HEK293T (cell line): ENCODE measurements at regions not wholly inside any gene's neighbourhood (a gene's known extent, or its start where the extent isn't known, plus 50 kb on each side); places are given as distances from the start of the nearest gene placed in this dataset.
"Not testable (repeated sequence)": the region's sequence is repeated elsewhere in the genome, so short reads cannot be mapped to it uniquely, and the experiment has no call there.

Source experiments
- BHLHE40 ChIP-seq: fragments of 450-650 bp; IDR thresholded peaks from 2 replicates; pipeline ENCODE4 v1.6.1; 2016; ENCODE audit warnings: mild to moderate bottlenecking, moderate library complexity, borderline replicate concordance
- CTBP1 ChIP-seq: fragments of 450-650 bp; IDR thresholded peaks from 2 replicates; pipeline ENCODE4 v1.6.1; 2016; ENCODE audit warnings: borderline replicate concordance
- ELF4 ChIP-seq: fragments of 450-650 bp; IDR thresholded peaks from 2 replicates; pipeline ENCODE4 v1.6.1; 2017; ENCODE audit warnings: antibody characterized with exemption
- FOXA1 ChIP-seq: fragments of 450-650 bp; IDR thresholded peaks from 2 replicates; pipeline ENCODE4 v1.6.1; 2016; ENCODE audit warnings: mild to moderate bottlenecking
- FOXK2 ChIP-seq: fragments of 450-650 bp; IDR thresholded peaks from 2 replicates; pipeline ENCODE4 v1.6.1; 2016; ENCODE audit warnings: mild to moderate bottlenecking
- FOXM1 ChIP-seq: fragments of 450-650 bp; IDR thresholded peaks from 2 replicates; pipeline ENCODE4 v1.6.1; 2017; ENCODE audit warnings: mild to moderate bottlenecking, borderline replicate concordance
- HDGF ChIP-seq: fragments of 450-650 bp; IDR thresholded peaks from 2 replicates; pipeline ENCODE4 v1.6.1; 2017; ENCODE audit warnings: antibody characterized with exemption, borderline replicate concordance
- L3MBTL2 ChIP-seq: fragments of 450-650 bp; conservative IDR thresholded peaks from 2 replicates; pipeline ENCODE4 v1.6.1; 2016; ENCODE audit warnings: mild to moderate bottlenecking
- NFRKB ChIP-seq: fragments of 450-650 bp; IDR thresholded peaks from 2 replicates; pipeline ENCODE4 v1.6.1; 2016; ENCODE audit warnings: mild to moderate bottlenecking, moderate library complexity
- PKNOX1 ChIP-seq: fragments of 450-650 bp; IDR thresholded peaks from 2 replicates; pipeline ENCODE4 v1.6.1; 2016
- SP1 ChIP-seq: fragments of 450-650 bp; IDR thresholded peaks from 2 replicates; pipeline ENCODE4 v1.6.1; 2017
- SUZ12 ChIP-seq: fragments of 450-650 bp; IDR thresholded peaks from 2 replicates; pipeline ENCODE4 v1.6.1; 2016; ENCODE audit warnings: mild to moderate bottlenecking
- TARDBP ChIP-seq: fragments of 450-650 bp; IDR thresholded peaks from 2 replicates; pipeline ENCODE4 v1.6.1; 2016
- ZNF384 ChIP-seq: fragments of 450-650 bp; IDR thresholded peaks from 2 replicates; pipeline ENCODE4 v1.6.1; 2016

- TF ChIP-seq ELF4, NFRKB, TARDBP, CTBP1, L3MBTL2, PKNOX1, FOXA1, SP1, BHLHE40, ZNF384, HDGF, SUZ12, FOXM1, FOXK2: not testable (repeated sequence)
These were observed 1369.2 kb downstream of the CDH12 start for GRCh38 chr5:21483790-21484497.
